HepG2 (cell line): ENCODE measurements at regions not wholly inside any gene's neighbourhood (a gene's known extent, or its start where the extent isn't known, plus 50 kb on each side); places are given as distances from the start of the nearest gene placed in this dataset.

Source experiments
- ARHGAP35 ChIP-seq: sonication (generic); formaldehyde crosslinking; IDR thresholded peaks from 2 replicates; pipeline ENCODE4 v1.9.0; 2022; ENCODE audit warnings: mild to moderate bottlenecking, inconsistent platforms, moderate library complexity, missing genetic modification reagents, borderline replicate concordance
- ARNT ChIP-seq: fragments of 450-650 bp; IDR thresholded peaks from 2 replicates; pipeline ENCODE4 v1.6.1; 2017
- ATRX ChIP-seq: sonication (generic); formaldehyde crosslinking; IDR thresholded peaks from 2 replicates; pipeline ENCODE4 v1.4.0; 2020; ENCODE audit warnings: missing genetic modification reagents, borderline replicate concordance
- DNMT1 ChIP-seq: sonication (generic); formaldehyde crosslinking; IDR thresholded peaks from 2 replicates; pipeline ENCODE4 v1.5.1; 2020; ENCODE audit warnings: mild to moderate bottlenecking, missing genetic modification reagents
- KDM1A ChIP-seq: IDR thresholded peaks from 2 replicates; pipeline ENCODE4 v1.6.1; 2016; ENCODE audit warnings: missing compliant biosample characterization
- MAFG ChIP-seq: sonication (generic); formaldehyde crosslinking; IDR thresholded peaks from 2 replicates; pipeline ENCODE4 v1.5.1; 2020; ENCODE audit warnings: mild to moderate bottlenecking, missing genetic modification reagents
- MLX ChIP-seq: IDR thresholded peaks from 2 replicates; pipeline ENCODE4 v1.6.1; 2016
- MYC ChIP-seq: sonication (generic); formaldehyde crosslinking; IDR thresholded peaks from 2 replicates; pipeline ENCODE4 v1.9.0; 2021; ENCODE audit warnings: missing genetic modification reagents, borderline replicate concordance
- NR1H2 ChIP-seq: sonication (generic); formaldehyde crosslinking; IDR thresholded peaks from 2 replicates; pipeline ENCODE4 v1.8.1; 2022; ENCODE audit warnings: low read depth, missing genetic modification reagents, borderline replicate concordance
- PRMT3 ChIP-seq: sonication (generic); formaldehyde crosslinking; IDR thresholded peaks from 2 replicates; pipeline ENCODE4 v1.8.1; 2022; ENCODE audit warnings: low read depth, mild to moderate bottlenecking, moderate library complexity, missing genetic modification reagents, borderline replicate concordance
- PTBP1 ChIP-seq: fragments of 200-400 bp; formaldehyde crosslinking; IDR thresholded peaks from 2 replicates; pipeline ENCODE4 v1.6.1; 2018; ENCODE audit warnings: low read length, low read depth; ENCODE audit not compliant: poor library complexity, severe bottlenecking
- RAD21 ChIP-seq: fragments of 450-650 bp; formaldehyde crosslinking; IDR thresholded peaks from 2 replicates; pipeline ENCODE4 v1.5.0; 2020; ENCODE audit warnings: mild to moderate bottlenecking
- SOX6 ChIP-seq, 2 experiments: fragments of 450-650 bp in 1 of 2; sonication (generic) in 1 of 2; formaldehyde crosslinking in 1 of 2; IDR thresholded peaks; 2 replicates each; pipeline versions ENCODE4 v1.4.0 to v1.6.1; 2017 to 2020; ENCODE audit warnings: antibody characterized with exemption in 1 of 2, mild to moderate bottlenecking in 1 of 2, missing genetic modification reagents in 1 of 2
- SP5 ChIP-seq: IDR thresholded peaks from 2 replicates; pipeline ENCODE4 v1.6.1; 2016; ENCODE audit warnings: low read depth, borderline replicate concordance
- TARDBP ChIP-seq: sonication (generic); formaldehyde crosslinking; IDR thresholded peaks from 2 replicates; pipeline ENCODE4 v1.8.0; 2022; ENCODE audit warnings: mild to moderate bottlenecking, missing genetic modification reagents
- TCF7 ChIP-seq: sonication (generic); IDR thresholded peaks from 2 replicates; pipeline ENCODE4 v1.6.1; 2016; ENCODE audit warnings: antibody characterized with exemption, low read depth
- TEAD3 ChIP-seq: optimal IDR thresholded peaks from 2 replicates; pipeline ENCODE3; 2016; ENCODE audit warnings: borderline replicate concordance
- TFAP4 ChIP-seq: sonication (generic); IDR thresholded peaks from 2 replicates; pipeline ENCODE4 v1.6.1; 2016; ENCODE audit warnings: low read depth, borderline replicate concordance
- THAP7 ChIP-seq: sonication (generic); formaldehyde crosslinking; IDR thresholded peaks from 2 replicates; pipeline ENCODE4 v1.8.1; 2023; ENCODE audit warnings: mild to moderate bottlenecking, missing genetic modification reagents
- ZNF20 ChIP-seq: sonication (generic); formaldehyde crosslinking; IDR thresholded peaks from 2 replicates; pipeline ENCODE4 v1.4.0; 2020; ENCODE audit warnings: mild to moderate bottlenecking, moderate library complexity, missing genetic modification reagents
- ZNF432 ChIP-seq: sonication (generic); formaldehyde crosslinking; IDR thresholded peaks from 2 replicates; pipeline ENCODE4 v1.5.0; 2020; ENCODE audit warnings: missing genetic modification reagents, mild to moderate bottlenecking, borderline replicate concordance
- ZNF460 ChIP-seq: sonication (generic); formaldehyde crosslinking; IDR thresholded peaks from 2 replicates; pipeline ENCODE4 v1.5.1; 2020; ENCODE audit warnings: missing genetic modification reagents, mild to moderate bottlenecking, borderline replicate concordance
- ZNF546 ChIP-seq: sonication (generic); formaldehyde crosslinking; conservative IDR thresholded peaks from 2 replicates; pipeline ENCODE4 v1.8.1; 2023; ENCODE audit warnings: mild to moderate bottlenecking, missing genetic modification reagents
- ZNF704 ChIP-seq: sonication (generic); formaldehyde crosslinking; IDR thresholded peaks from 2 replicates; pipeline ENCODE4 v1.8.1; 2023; ENCODE audit warnings: mild to moderate bottlenecking, inconsistent platforms, moderate library complexity, missing genetic modification reagents, borderline replicate concordance
- ZNF747 ChIP-seq: sonication (generic); formaldehyde crosslinking; IDR thresholded peaks from 2 replicates; pipeline ENCODE4 v1.8.1; 2023; ENCODE audit warnings: missing genetic modification reagents, mild to moderate bottlenecking, borderline replicate concordance
- TF ChIP-seq, protein P1 (sequence below): IDR thresholded peaks from 2 replicates; pipeline ENCODE4 v1.6.1; 2016; ENCODE audit warnings: mild to moderate bottlenecking, missing biosample characterization, missing genetic modification reagents

GRCh38 chr10:25078658-25079431, 62.4 kb downstream of the THNSL1 start (continued):
- TF ChIP-seq TFAP4 (no peak), MLX (CRISPR knock-in tag) (no peak), PTBP1 (no peak), DNMT1 (no peak), ZNF546 (CRISPR knock-in tag) (no peak), KDM1A (CRISPR knock-in tag) (no peak), TEAD3 (CRISPR knock-in tag) (no peak), MAFG (CRISPR knock-in tag) (no peak), PRMT3 (CRISPR knock-in tag) (no peak), NR1H2 (CRISPR knock-in tag) (no peak), MYC (CRISPR knock-in tag) (no peak), SOX6 (IDR thresholded peaks at IDR 0.05) (no peak), SOX6 (CRISPR knock-in tag; IDR thresholded peaks at IDR 0.05) (peak; percentile 68), ARHGAP35 (CRISPR knock-in tag) (no peak), TCF7 (peak; percentile 37; the same call in 1 of the 2 replicates), RAD21 (no peak), TARDBP (CRISPR knock-in tag) (peak; percentile 49; the same call in 1 of the 2 replicates), ZNF747 (CRISPR knock-in tag) (no peak), ZNF432 (CRISPR knock-in tag) (no peak), ZNF704 (CRISPR knock-in tag) (no peak), SP5 (no peak), ARNT (no peak), ZNF460 (CRISPR knock-in tag) (no peak), ATRX (no peak), ZNF20 (no peak), THAP7 (CRISPR knock-in tag) (no peak)
- TF ChIP-seq, protein P1, sequence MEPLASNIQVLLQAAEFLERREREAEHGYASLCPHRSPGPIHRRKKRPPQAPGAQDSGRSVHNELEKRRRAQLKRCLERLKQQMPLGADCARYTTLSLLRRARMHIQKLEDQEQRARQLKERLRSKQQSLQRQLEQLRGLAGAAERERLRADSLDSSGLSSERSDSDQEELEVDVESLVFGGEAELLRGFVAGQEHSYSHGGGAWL (CRISPR knock-in tag) = no peak
